ENCODE measurements at regions not wholly inside any gene's neighbourhood (a gene's known extent, or its start where the extent isn't known, plus 50 kb on each side); places are given as distances from the start of the nearest gene placed in this dataset.
"Not testable (repeated sequence)": the region's sequence is repeated elsewhere in the genome, so short reads cannot be mapped to it uniquely, and the experiment has no call there.

DNA sequence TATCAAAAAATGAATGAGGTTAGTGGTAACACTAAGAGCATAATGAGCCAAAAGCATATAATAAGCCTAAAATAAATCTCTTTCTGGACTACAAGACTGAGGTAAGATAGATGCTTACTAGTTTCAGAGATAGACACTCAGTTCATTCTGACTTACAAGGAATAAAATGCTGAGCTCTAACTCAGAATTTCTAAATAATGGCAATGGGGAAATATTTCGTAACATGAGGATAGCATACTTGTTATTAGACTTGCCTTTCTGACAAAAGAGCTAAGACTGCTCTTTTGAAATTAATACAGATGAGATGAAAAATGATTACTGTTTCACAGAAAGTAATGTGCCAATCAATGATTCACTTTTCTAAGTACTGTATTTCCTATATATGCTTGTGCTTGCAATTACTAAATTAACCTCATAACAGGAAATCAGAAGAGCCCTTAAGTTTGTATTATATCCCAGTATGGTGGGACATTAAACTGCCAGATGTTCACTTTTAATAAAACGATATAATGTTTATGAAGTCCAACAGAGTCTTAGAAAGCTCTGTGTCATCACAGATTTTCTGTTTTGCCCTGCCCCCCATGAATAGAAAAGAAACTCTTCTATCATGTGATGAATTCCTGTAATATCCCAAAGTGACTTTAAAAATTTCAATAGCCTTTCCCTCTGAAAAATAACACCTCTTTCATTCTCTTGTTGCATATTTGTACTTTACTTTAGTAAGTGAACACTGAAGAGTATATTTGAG, 2771.0 kb upstream of the PCDH20 start:
- DNase-seq (ENCODE audit: low read depth): no peak

DNA sequence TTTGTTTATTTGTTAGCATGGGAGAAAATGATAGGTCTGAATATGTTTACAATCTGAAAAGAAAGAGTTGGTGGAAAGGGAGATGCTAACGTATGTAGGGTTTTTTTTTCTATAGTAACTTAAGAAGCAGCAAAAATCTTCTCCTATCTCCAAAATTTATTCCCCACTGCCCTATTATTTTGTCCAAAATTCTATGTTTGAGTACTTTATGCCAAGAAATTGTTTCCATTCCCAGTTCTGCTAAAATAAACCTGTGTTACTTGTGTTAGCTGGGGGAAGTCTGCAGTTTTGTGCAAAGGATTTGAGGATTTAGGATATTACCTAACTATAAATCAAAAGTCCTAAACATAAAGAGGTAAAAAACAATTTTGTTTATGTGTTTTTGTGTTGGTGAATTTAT, 2770.4 kb upstream of the PCDH20 start:
- DNase-seq (ENCODE audit: low read depth): no peak

DNA sequence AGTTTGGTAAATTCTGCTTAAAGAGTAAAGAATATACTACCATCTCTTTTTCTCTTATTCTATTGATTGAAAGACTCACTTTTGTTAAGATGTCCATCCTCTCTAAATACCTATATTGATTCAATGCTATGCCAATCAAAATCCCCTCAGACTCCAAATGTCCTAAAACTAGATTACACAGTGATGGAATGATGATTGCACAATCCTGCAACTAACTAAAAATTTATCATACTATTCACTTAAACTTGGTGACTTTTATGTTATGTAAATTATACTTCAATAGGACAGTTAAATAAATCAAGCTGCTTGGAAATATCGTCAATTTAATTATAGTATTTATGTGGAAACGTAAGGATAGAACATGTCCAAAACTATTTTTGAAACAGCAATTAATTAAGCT, 2765.1 kb upstream of the PCDH20 start:
- no peak for DNase-seq (ENCODE audit: low read depth)

- no peak for DNase-seq (ENCODE audit: low read depth)
Measured at GRCh38 chr13:64165826-64166225, 2750.2 kb upstream of the PCDH20 start.

DNA sequence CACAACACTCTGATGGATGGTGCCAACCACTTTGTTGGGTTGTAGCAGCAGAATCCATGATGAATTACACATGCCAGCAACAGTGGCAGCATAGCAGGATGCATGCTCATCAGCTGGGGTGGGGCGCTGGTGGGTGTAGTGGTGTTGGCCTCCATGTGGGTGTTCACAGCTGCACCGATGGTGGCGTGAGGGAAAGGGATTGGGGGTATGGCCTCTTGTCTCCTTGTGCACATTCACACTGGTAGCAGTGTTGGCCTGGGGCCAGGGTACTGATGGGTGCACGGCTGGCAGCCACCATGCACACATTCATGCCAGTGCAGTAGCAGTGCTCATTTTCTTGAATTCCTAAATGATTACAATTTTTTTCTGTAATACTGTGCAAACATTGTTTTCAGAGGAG, 2748.8 kb upstream of the PCDH20 start:
- DNase-seq (ENCODE audit: low read depth): no peak

GRCh38 chr13:64160479-64160878, 2744.8 kb upstream of the PCDH20 start:
- no peak for DNase-seq (ENCODE audit: low read depth)

GRCh38 chr13:64158908-64159307, 2743.3 kb upstream of the PCDH20 start:
- peak; percentile 6 for DNase-seq (ENCODE audit: low read depth)

DNA sequence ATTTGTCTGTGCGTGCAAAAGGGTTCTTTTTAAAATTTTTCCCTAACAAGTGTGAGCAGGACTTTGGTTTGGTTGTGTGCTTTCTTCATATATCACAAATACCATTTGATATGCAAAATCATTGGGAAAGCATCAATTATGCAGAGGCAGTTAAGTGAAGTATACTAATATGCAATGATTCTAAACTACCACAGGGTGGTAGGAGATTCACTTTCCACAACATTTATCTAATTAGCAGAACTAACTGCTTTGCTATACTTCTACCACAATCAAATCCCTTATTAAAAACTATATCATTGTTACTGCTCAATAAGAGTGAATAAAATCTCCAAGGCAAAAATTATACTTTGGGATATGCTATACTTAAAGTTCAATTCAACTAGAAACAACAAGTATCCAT, 2738.9 kb upstream of the PCDH20 start:
- no peak for DNase-seq (ENCODE audit: low read depth)

DNA sequence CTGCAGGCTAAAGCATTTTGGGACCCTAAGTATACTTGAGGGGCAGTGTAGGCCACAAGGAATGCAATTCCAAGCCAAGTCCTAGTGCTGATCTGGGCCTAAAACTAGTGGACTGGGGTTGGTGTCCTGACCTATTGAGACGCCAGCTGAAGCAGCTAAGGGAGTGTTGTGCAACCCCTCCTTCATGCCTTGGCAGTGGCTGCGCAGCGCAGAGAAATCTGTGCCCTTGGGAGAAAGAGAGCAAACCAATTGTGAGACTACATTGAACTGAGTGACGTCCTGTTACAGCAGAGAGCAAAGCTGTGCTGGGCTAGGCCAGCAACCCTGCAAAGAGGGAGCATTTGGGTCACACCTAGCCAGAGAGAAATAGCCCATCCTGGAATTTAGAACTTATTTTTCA, 2715.0 kb upstream of the PCDH20 start:
- DNase-seq (ENCODE audit: low read depth): no peak

DNA sequence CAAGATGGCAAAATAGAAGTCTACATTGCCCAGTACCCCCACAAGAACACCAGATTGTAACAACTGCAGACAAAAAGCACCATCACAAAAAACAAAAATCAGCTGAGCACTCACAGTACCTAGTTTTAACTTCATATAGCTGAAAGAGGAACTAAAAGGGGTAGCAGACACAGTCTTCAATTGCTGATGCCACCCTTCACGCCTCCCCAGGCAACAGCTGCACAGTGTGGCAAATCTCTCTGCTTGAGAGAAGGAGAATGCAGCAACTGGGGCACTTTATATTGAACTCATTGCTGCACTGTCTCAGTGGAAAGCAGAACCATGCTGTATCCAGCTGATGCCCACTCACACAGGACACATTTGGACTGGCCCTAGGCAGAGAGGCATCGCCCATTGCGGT, 2714.5 kb upstream of the PCDH20 start:
- DNase-seq (ENCODE audit: low read depth): no peak

DNA sequence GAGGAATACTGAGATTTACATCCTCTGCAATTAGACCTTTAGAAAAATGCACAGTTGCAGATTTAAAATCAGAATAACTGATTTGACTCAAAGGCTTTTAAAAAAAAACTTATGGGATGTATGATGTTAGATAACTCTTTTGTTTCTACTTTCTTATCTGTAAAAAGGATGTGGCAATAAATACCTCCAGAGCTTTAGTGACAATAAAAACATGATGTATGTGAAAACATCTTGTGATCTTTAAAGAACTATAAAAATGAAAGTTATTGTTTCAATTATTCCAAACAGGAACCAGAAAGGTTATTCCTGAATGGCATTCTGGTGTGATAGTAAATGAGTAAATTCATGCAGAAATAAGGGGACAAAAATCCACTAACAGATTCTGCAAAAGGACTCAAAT, 2712.2 kb upstream of the PCDH20 start:
- no peak for DNase-seq (ENCODE audit: low read depth)

- no peak for DNase-seq (ENCODE audit: low read depth)
Measured at GRCh38 chr13:64127192-64127591, 2711.5 kb upstream of the PCDH20 start.

DNA sequence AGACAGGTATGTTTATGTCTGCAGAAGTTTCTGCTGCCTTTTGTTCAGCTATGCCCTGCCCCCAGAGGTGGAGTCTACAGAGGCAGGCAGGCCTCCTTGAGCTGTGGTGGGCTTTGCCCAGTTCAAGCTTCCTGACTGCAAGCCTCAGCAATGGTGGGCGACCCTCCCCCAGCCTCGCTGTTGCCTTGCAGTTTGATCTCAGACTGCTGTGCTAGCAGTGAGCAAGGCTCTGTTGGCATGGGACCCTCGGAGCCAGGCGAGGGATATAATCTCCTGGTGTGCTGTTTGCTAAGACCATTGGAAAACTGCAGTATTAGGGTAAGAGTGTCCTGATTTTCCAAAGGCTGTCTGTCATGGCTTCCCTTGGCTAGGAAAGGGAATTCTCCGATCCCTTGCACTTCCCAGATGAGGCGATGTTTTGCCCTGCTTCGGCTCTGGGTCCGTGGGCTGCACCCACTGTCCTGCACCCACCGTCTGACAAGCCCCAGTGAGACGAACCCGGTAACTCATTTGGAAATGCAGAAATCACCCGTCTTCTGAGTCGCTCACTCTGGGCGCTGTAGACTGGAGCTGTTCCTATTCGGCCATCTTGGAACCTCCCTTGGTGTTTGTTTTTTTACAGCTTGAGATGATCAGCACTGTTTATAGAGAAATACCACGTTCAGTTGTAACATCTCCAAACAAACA, 2705.5 kb upstream of the PCDH20 start:
- not testable (repeated sequence) for DNase-seq (ENCODE audit: low read depth)

GRCh38 chr13:64099994-64100393, 2684.3 kb upstream of the PCDH20 start:
- DNase-seq (ENCODE audit: low read depth): no peak

DNA sequence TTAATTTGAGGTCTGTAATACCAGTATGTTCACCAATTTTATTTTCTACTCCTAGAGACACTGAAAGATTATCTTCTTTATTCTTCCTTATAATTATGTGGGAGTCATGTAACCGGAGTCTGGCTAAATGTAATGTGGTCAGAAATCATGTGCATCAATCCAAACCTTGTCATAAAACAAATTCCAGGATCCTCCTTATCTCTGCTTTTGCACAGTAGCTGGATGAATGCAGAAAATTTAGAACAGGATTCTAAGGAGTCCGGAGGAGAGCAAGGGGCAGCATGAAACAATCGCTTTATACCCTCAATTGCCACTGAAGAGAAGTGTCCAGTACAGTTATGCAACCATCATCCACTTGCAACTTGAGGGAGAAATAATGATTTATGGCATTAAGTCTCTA, 2674.7 kb upstream of the PCDH20 start:
- DNase-seq (ENCODE audit: low read depth): no peak

DNA sequence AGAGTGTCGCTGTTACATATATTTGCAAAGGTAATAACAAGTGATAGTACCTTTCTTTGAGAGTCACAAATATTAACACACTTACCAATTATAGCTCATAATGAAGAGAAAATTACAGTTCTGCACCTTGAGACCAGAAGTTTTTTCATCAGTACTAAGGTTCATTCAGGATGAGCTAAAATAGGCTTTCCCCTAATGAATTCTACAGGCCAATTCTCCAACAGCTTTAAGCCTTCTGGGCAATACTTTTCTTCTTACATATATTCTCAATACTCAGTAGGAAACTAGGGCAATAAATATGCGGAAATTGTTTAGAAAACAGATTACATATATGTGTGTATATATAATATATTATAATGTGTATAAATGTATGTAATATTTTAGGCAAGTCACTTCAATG, 2672.8 kb upstream of the PCDH20 start:
- no peak for DNase-seq (ENCODE audit: low read depth)

- no peak for DNase-seq (ENCODE audit: low read depth)
Measured at GRCh38 chr13:64087624-64088023, 2672.0 kb upstream of the PCDH20 start.

GRCh38 chr13:64083811-64084210, 2668.2 kb upstream of the PCDH20 start:
- DNase-seq (ENCODE audit: low read depth): no peak

DNA sequence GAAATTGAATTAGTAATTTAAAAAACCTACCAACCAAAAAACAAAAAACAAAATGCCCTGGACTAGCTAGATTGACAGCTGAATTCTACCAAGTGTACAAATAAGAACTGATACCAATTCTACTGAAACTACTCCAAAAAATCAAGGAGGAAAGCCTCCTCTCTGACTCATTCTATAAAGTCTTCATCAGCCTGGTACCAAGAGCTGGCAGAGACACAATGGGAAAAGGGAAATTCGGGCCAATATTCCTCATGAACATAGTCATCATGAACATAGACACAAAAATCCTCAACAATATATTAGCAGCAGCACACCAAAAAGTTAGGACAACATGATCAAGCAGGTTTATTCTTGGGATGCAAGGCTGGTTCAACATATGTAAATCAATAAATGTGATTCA, 2667.7 kb upstream of the PCDH20 start:
- DNase-seq (ENCODE audit: low read depth): no peak

GRCh38 chr13:64078480-64078936, 2662.9 kb upstream of the PCDH20 start:
- no peak for DNase-seq (ENCODE audit: low read depth)

DNA sequence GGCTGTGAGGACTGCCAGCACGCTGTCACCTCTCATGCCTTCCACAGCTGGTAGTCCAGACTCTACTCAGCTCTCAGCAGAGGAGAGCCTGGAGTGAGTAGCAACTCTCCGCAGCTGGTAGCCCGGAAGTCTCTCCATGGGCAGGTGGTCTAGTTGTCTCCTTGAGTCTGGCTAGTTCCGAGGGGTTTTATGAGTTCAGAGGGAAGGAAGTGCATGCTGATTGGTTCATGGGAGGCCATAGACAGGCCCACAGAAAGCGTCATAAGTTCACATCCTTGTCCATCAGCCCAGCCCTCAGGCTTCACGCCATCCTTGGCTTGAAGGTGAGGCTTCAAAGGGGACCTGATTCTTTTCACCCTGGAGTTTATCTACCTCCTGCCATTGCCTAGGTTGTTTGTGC, 2662.4 kb upstream of the PCDH20 start:
- no peak for DNase-seq (ENCODE audit: low read depth)

DNA sequence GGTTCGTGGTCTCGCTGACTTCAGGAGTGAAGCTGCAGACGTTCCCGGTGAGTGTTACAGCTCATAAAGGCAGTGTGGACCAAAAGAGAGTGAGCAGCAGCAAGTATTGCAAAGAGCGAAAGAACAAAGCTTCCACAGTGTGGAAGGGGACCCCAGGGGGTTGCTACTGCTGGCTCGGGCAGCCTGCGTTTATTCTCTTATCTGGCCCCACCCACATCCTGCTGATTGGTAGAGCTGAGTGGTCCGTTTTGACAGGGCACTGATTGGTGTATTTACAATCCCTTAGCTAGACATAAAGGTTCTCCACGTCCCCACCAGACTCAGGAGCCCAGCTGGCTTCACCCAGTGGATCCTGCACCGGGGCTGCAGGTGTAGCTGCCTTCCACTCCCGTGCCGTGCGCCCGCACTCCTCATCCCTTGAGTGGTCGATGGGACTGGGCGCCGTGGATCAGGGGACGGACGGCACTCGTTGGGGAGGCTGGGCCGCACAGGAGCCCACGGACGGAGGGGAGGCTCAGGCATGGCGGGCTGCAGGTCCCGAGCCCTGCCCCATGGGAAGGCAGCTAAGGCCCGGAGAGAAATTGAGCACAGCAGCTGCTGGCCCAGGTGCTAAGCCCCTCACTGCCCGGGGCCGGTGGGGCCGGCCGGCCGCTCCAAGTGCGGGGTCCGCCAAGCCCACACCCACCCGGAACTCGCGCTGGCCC, 2661.6 kb upstream of the PCDH20 start:
- not testable (repeated sequence) for DNase-seq (ENCODE audit: low read depth)
